ENCODE measurements at regions not wholly inside any gene's neighbourhood (a gene's known extent, or its start where the extent isn't known, plus 50 kb on each side); places are given as distances from the start of the nearest gene placed in this dataset.

DNA sequence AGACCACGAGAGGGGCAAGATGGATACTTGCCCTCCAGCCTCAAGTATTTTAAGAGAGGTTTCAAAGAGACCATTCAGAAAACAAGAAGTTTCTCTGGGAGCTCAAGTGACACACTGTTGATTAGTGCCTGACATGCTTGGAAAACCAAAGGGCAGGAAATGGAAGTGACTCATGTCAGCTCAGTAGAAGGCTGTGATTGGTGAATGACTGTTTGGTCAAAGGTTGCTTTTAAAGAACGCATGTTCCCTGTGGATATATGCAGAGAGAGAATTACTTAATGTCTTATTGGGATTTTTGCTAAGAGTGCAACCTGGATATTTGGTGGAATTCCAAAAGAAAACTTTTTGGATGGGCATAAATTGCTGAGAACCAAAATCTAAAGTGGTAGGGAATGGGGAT lies 549.9 kb downstream of the XIRP2 start:
- intact Hi-C loops (cut with DNase I): no loop called here
- DNase-seq: no peak
- no peak for ATAC-seq (ENCODE audit: poor library complexity)

DNA sequence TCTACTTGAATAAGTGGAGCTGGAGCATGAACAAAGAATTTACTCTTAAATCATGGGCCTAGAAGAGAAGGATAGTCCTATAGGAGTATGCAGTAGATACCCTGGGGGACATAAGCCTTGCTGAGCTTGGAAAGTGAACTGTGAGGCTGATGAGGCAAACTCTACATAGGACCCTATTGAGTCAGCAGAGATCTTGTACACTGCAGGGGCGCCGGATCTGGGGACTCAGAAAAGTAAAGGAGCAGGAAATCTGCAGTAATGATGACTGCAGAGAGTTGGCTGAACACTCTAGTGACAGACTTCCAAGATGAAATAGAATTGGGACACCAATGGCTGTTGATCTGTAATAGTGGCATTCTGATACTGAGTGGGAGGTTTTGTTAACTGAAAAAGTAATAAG lies 543.7 kb downstream of the XIRP2 start:
- intact Hi-C loops (cut with DNase I): no loop called here
- DNase-seq (no peak), ATAC-seq (ENCODE audit: poor library complexity) (no peak)

DNA sequence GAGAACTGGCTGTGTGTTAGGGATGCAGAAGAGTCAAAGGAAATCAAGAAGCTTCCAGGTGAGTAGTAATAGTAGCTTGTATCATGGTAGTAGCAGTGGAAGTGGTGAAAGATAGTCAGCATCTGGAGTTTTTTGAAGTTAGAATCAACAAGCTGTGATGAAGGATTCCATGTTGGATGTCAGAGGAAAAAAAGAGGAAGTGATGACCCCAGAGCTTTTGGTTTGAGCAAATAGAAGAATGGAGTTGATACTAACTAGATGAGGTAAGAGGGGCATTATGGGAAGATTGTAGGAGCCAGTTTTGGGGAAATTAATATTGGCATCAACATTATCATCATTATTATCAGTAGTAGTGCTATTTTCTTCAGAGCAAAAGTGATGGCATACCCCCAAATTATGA lies 542.2 kb downstream of the XIRP2 start:
- no peak for ATAC-seq (ENCODE audit: poor library complexity)
- no peak for DNase-seq

DNA sequence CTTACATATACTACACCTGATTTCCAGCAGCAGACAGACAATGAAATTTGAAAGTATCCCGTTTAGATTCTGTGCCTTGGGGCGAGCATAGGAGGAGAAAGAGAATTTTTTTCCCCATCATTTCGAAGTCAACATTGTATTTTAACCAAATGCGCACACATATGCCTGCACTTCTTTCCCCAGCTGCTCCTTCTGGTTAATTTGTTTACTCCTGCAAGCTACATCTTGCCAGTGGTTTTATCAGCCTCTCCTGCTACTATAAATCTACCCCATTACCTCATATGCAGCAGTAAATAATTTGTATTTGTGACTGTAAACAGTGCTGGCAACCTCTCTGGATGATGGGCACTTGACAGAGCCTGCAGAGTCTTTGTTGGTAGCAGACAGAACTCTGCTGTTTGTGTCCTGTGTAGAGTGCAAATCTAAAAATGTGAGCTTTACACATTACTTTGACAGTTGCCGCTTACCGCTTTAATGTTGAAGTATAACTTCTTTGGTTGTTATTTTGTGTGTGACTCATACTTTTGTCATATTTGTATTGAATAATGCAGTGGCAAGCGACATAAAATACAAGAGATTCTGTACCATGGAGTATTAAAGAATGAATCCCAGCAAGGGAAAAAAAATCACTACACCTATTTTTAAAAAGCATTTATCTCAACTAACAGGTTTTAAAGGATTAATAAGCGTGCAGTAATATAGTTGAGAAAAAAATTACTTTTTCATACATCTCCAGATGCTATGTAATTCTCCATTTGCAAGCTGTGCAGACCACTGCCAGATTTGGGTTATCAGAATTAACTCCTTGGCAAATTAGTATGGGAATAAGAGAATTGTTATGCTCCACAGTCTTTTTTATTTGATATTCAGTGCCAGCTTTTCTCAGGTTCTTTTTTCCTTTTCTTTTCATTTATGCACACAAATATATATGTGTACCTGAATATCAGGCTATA lies 536.8 kb downstream of the XIRP2 start:
- ATAC-seq (ENCODE audit: poor library complexity): no peak
- intact Hi-C loops (cut with DNase I): no loop called here
- DNase-seq: no peak

More for the DNA sequence above, 542.2 kb downstream of the XIRP2 start:
- intact Hi-C loops (cut with DNase I): no loop called here

DNA sequence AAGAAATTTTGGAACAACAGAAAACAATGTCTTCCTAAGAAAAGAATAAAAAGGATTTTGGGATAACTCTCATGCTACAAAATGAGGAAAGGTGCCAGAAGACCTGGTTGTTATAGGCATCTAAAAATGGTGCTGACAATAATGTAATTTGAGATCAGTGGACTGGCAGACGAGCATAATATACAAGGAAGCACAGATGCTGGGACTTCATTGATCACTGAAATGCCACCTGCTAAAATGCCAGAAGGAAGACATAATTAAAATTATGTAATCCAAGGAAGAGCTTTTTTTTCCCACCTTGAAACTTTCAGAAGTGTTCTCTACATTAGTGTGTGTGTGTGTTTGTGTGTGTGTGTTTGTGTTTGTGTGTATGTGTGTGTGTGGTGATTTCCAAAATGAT lies 535.9 kb downstream of the XIRP2 start:
- intact Hi-C loops (cut with DNase I): no loop called here
- DNase-seq (no peak), ATAC-seq (ENCODE audit: poor library complexity) (no peak)

DNA sequence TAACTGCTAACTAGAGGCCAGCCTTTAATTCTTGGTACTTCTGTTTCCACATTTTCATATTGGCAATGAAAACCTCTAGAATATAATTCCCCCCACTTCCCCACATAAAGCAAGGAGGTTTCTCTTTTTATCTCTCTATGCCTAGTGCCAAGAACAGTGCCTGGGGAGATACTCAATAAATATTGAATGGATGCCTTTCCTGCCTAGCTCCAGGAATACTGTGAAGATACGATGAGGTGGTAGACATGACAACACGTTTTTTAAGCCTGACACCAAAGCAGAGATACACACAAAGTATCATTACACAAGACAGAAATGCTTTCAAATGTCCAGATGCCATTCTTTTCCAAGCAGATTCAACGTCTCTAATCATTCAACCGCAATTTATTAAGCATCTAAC lies 535.5 kb downstream of the XIRP2 start:
- intact Hi-C loops (cut with DNase I): no loop called here
- no peak for DNase-seq
- ATAC-seq (ENCODE audit: poor library complexity): no peak

DNA sequence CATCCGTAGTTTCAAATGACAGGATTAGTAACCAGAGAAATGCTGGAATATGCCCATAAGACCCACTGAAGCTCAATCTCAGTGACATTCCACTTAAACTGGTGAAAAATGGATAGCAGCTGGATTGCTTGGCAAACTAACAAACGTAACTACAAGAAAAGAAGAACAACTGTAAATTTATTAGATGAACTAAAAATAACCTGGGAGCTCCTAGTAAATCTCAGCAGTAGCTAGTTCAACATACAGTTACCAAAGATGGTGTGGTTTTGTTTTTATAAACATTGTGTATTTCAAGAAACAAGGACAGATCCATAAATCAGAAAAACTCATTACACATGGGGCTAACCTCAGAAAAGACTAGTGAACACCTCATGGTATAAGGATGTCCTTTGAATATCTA lies 531.9 kb downstream of the XIRP2 start:
- ATAC-seq (ENCODE audit: poor library complexity): no peak
- intact Hi-C loops (cut with DNase I): no loop called here
- DNase-seq: no peak

DNA sequence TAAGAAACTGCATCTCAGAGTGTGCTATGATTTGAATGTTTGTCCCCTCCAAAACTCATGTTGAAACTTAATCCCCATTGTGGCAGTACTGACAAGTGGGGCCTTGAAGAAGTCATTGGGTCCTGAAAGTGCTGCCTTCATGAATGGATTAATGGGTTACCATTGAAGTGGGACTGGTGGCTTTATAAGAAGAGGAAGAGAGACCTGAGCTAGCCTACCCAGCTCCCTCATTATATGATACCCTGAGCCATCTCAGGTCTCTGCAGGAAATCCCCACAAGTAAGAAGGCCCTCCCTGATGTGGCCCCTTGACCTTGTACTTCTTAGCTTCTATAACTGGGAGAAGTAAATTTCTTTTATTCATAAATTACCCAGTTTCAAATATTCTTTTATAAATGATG lies 526.8 kb downstream of the XIRP2 start:
- no peak for DNase-seq
- intact Hi-C loops (cut with DNase I): no loop called here
- no peak for ATAC-seq (ENCODE audit: poor library complexity)

DNA sequence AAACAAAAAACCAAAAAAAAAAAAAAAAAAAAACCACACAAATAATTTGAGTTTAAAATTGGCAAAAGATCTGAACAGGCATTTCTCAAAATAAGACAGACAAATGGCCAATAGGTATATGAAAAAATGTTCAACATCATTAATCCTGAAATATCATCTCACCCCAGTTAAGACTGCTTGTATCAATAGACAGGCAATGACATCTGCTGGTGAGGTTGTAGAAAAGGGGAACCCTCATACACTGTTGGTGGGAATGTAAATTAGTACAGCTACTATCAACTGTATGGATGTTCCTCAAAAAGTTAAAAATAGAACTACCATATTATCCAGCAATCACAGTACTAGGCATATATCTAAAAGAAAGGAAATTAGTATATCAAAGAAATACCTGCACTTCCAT lies 523.1 kb downstream of the XIRP2 start:
- intact Hi-C loops (cut with DNase I): no loop called here
- DNase-seq: no peak

DNA sequence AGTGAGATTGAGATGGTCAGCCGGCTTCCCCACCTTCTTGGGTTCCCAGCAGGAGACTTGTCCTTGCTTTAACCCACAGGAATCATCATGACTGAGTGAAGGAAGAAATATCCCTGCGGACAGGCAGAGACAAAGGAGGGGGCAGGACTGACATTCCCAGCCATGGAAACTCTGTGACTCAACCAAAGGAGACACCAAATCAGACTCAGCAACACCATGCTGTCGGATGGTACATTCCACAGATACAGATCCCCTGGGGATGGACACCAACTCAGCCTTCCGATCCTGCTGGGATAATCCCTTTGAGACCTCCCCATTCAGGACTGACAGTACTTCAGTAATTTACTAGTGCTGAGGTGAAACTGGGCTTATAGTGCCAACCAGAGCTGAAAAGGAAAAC lies 518.3 kb downstream of the XIRP2 start:
- DNase-seq (no peak), ATAC-seq (ENCODE audit: poor library complexity) (no peak)
- intact Hi-C loops (cut with DNase I): no loop called here

More for the DNA sequence above, 523.1 kb downstream of the XIRP2 start:
- no peak for ATAC-seq (ENCODE audit: poor library complexity)

DNA sequence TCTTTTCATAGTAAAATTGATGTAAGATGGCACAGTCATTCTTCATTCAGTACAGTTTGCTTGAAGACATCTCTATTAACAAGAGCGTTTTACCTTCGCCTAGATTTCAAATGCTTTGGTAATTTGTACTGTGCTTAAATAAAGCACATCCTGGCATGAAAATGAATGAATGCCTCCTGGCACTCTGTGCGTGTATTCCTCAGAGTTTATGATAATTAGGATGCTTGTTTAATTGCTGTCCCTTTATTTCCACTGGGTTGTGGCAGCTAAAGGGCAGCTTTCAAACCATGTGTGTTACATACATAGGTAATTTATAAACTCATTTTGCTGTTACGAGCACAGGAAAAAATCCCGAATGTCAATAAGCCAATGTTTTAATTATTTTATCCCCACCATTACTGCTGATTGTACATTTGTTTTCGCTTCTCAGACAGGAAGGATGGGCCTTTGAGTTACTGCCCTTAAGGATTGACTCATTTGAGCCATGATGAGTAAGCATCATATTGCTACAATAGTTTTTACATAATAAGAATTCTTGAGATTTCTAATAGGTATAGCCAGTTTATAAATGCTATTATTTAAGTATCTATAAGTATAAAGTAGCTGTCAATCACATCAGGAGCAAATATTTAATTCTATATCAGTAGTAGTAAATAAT lies 516.5 kb downstream of the XIRP2 start:
- DNase-seq: no peak
- ATAC-seq (ENCODE audit: poor library complexity): no peak
- intact Hi-C loops (cut with DNase I): no loop called here

DNA sequence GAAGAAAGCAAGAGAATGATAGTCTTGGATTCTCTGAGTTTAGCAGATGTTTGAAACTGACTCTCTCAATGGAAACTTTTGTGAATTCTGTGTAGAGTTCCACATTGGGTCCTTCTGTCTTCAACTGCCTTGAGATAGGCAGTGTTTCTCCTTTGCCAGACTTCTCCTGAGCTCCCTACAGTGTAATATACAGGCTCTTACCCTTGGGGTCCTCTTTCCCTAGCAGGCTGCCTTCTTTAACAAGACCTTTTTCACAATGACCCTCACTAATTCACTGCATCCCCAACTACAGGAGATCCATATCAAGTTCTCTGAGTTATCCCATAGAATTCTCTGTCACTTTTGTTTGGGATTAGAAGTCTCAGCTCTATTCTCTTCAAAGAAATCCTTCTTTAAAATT lies 513.0 kb downstream of the XIRP2 start:
- intact Hi-C loops (cut with DNase I): no loop called here
- DNase-seq (no peak), ATAC-seq (ENCODE audit: poor library complexity) (no peak)

DNA sequence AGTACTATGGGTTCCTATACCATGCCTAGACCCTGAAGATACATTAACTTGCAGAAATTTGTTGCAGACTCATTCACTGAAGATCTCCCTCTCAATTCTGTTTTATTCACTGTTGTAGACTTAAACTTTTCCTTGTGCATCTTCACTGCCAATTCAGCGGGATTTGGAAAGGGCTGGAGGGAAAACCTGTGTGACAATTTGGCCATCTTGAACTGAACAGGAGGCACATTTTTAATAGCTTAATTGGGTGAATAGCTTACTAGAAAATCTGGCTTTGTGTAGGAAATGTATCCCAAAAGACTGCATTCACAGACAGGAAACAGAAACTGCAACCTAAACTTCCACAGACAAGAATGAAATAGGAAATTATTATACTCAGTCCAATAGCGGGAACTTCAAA lies 512.3 kb downstream of the XIRP2 start:
- no peak for DNase-seq
- intact Hi-C loops (cut with DNase I): no loop called here

DNA sequence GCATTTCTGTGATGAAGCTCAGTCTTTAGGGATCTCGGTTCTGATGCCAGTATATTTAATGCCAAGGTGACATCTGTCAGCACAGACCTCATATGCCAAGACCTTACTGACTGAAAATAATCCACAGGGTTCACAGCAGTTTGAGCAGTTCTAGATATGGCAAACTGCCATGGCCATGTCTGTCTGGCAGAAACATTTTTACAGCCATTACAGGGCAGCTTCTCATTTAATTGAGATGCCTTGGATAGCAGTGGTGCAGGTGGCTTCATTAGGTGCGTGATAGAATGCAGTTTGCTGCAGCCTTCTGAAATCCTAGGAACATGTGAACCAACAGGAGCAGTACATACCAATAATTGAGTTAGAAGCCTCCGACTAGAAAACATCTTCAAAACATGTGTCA lies 510.6 kb downstream of the XIRP2 start:
- ATAC-seq (ENCODE audit: poor library complexity) (peak; percentile 94), DNase-seq (no peak)
- intact Hi-C loops (cut with DNase I): no loop called here

More for the DNA sequence above, 512.3 kb downstream of the XIRP2 start:
- ATAC-seq (ENCODE audit: poor library complexity): no peak

DNA sequence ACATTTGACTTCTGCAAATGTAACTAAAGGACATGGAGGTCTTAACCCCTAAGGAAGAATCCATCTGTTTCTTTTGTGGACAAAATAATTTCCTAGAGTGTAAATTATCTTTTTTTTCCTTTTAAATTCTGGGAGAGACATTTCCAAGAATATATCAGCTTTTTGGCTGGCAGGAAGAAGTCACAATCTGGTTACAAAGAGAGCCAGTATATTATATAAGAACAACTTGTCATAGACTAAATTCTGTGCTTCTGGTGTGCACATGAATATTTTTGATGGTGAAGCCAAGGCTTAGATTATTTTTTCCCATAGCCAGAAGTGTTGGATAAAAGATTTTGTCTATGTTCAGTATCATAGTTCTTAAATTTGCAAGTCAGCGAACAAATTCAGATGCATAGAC lies 500.6 kb downstream of the XIRP2 start:
- intact Hi-C loops (cut with DNase I): no loop called here
- ATAC-seq (ENCODE audit: poor library complexity): no peak
- DNase-seq: no peak

DNA sequence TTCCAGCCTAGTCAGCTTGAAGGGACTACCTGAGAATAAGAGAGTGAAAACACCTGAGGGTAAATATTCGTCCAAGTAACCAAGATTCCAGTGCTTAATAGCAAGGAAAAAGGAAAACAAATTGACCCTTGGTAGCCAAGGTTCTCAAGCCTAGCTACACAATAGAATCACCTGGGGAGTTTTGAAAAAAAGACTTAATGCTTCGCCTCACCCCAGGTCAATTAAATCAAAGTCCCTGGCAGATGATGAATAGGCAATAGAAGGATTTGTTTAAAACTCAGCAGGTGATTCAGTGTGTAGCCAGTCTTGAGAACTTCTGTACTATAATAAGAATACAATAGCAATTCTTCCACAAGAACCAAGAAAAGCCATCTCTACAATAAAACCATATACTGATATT lies 500.2 kb downstream of the XIRP2 start:
- ATAC-seq (ENCODE audit: poor library complexity) (no peak), DNase-seq (no peak)
- intact Hi-C loops (cut with DNase I): no loop called here

DNA sequence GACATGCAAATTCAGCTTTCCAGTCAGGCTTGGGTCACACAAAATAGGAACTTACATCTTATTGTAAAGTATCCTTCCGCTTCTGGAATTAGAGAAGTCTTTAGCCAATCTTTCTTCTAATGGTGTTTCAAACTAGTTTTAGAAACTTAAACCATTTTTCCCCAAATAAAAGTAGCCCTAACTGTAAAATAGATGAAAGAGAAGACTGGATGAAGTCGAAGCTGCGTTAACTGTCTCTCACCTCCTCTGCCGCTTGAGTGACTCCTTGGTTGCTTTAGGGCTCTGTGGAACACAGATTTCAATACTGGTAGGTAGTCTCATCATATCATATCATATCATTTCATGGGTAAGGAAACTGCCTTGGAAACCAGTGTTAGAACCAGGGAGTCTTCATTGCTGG lies 498.4 kb downstream of the XIRP2 start:
- intact Hi-C loops (cut with DNase I): no loop called here
- DNase-seq: no peak
- ATAC-seq (ENCODE audit: poor library complexity): no peak

DNA sequence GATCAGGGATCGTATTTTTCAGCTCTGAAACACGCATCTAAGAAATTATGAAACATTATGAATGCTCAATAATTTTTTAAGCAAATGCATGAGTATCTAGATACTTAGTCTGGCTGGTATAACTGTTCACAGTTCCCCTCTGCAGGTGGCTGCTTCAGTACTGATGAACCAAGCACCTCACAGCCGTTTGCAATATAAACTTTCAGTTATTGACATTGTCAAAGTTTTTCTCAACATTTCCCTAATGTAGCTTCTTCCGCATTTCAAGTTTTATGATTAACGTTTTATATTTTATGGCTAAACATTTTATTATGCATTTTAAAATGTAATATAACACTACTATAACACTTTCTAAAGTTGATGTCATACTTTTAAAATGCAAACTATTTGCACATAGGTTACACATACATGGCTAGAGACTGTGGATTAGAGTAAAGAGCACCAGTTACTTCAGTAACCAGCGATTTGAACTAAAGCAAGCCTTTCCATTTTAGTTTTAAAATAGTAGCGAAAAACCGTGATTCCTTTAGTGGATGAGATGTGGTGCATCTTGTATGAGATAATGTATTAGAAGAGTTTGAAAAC lies 495.4 kb downstream of the XIRP2 start:
- intact Hi-C loops (cut with DNase I): no loop called here
- DNase-seq (no peak), ATAC-seq (ENCODE audit: poor library complexity) (no peak)

DNA sequence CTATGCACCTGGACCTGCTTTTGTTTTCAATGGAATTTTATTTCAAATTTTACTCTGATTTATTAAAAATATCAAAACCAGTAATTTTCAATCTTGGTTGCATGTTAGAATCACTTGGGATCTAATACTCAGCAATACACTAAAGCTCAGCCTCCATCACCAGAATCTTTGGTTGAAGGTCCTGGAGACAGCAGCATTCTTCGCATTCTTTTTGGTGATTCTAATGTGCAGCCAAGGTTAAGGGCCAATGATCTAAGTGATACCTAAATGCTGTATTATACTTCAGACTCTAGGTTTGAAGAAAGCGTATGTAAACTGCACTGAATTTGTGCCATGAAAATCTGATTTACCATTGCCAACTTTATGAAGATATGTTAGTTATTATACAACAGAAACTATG lies 493.1 kb downstream of the XIRP2 start:
- intact Hi-C loops (cut with DNase I): no loop called here

DNA sequence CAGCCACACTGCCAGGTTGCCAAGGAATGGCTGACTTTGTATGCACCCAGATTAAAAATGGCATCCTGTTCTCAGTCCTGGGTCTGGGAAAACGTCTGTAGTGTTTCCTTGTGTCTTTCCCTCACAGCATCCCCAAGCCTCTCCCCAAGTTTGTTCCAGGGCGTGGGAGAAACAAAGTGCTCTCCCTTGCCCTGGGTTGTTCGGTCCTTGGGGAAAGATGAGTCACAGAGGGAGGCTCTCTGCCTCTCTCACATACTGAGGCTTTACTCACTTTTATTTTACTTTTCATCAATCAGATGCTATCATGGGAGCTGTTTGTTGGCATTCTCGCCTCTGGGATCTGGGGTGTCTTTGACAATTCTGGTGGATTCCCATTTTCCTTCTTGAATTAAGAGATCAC lies 492.3 kb downstream of the XIRP2 start:
- intact Hi-C loops (cut with DNase I): no loop called here
- ATAC-seq (ENCODE audit: poor library complexity) (no peak), DNase-seq (no peak)

More for the DNA sequence above, 493.1 kb downstream of the XIRP2 start:
- DNase-seq: no peak
- no peak for ATAC-seq (ENCODE audit: poor library complexity)

Measured in Right ventricle myocardium superior (tissue), 1 donor.